GM12865 (cell line): ENCODE measurements at regions not wholly inside any gene's neighbourhood (a gene's known extent, or its start where the extent isn't known, plus 50 kb on each side); places are given as distances from the start of the nearest gene placed in this dataset.

ENCODE experiments used
- DNase-seq: peaks from one replicate; pipeline ENCODE4 v3.0.0; 2010; ENCODE audit warnings: low read depth
- H3K4me3 ChIP-seq: 2 replicates; pipeline ENCODE4 v1.5.1; 2011; ENCODE audit warnings: mild to moderate bottlenecking, low read depth, low read length, control low read depth
- TF ChIP-seq, protein P1 (sequence below): IDR thresholded peaks from 2 replicates; pipeline ENCODE4 v1.5.1; 2011; ENCODE audit warnings: low read length, control low read depth, low read depth, inconsistent platforms; ENCODE audit not compliant: insufficient read depth; ENCODE audit errors: missing control alignments

DNA sequence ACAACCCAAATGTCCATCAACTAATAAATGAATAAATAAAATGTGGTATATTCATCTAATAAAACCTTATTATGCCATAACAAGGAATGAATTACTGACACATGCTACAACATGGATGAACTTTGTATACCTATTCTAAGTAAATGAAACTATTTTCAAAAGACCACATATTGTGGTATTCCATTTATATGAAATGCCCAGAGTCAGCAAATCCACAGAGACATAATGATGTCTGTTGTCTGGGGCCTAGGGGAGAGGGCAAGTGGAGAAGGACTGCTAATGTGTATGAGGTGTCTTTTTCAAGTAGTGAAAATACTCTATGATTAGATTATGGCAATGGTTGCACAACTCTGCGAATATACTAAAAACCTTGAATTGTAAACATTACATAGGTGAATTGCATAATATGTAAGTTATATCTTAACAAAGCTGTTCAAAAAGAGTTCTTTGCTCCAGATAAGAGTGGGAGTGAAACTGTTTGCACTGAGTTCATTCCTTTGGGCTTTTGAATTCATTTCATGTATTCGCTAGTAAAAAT is 464.2 kb downstream of the NUF2 start:
- TF ChIP-seq, protein P1, sequence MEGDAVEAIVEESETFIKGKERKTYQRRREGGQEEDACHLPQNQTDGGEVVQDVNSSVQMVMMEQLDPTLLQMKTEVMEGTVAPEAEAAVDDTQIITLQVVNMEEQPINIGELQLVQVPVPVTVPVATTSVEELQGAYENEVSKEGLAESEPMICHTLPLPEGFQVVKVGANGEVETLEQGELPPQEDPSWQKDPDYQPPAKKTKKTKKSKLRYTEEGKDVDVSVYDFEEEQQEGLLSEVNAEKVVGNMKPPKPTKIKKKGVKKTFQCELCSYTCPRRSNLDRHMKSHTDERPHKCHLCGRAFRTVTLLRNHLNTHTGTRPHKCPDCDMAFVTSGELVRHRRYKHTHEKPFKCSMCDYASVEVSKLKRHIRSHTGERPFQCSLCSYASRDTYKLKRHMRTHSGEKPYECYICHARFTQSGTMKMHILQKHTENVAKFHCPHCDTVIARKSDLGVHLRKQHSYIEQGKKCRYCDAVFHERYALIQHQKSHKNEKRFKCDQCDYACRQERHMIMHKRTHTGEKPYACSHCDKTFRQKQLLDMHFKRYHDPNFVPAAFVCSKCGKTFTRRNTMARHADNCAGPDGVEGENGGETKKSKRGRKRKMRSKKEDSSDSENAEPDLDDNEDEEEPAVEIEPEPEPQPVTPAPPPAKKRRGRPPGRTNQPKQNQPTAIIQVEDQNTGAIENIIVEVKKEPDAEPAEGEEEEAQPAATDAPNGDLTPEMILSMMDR: no peak
- no peak for DNase-seq
- H3K4me3 ChIP-seq: no peak overlapping the region

DNA sequence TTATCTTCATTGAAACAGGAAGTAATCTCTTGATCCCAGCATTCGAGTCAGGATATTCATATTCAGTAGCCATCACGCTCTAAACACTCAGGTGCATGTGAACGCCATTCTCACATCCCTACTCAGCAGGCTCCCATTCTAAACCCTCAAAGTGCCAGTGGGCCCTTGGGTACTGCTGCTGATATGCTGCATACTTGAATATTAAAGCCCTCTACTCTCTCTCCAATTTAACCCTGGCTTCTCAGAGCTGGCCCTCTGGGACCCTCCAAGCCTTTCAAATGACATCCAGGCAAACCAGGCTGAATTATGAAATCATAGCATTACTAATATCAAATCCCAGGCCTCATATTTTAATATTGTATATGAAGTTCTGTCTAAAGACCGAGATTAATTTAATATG is 468.2 kb downstream of the NUF2 start:
- no peak overlapping the region for H3K4me3 ChIP-seq
- TF ChIP-seq, protein P1: no peak
- no peak for DNase-seq

- no peak for DNase-seq
- no peak overlapping the region for H3K4me3 ChIP-seq
- TF ChIP-seq, protein P1: no peak
Measured at GRCh38 chr1:163794551-163794950, 472.8 kb downstream of the NUF2 start.

DNA sequence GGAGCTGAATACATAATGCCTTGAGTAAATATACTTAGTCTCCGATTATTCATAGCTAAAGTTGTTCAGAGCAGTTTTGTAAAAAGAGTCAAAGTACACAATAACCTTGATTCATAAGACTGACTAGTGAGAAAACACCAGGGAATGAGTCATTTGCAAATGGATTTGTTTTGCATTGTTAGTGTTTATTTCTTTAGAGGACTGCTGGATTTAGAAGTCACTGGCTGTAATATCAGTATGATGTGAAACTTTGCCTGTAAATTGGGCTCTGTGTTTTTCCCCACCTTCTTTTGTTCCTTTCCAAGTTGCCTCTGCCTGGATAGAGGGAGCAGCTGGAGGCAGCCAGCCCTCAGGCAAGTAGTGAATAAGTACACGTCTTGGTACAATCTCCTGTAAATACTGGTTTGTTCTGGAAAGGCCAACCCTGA is 474.7 kb downstream of the NUF2 start:
- H3K4me3 ChIP-seq: no peak overlapping the region
- TF ChIP-seq, protein P1: no peak
- no peak for DNase-seq

- no peak overlapping the region for H3K4me3 ChIP-seq
- DNase-seq: no peak
- TF ChIP-seq, protein P1: no peak
Measured at GRCh38 chr1:163797816-163798215, 476.1 kb downstream of the NUF2 start.

DNA sequence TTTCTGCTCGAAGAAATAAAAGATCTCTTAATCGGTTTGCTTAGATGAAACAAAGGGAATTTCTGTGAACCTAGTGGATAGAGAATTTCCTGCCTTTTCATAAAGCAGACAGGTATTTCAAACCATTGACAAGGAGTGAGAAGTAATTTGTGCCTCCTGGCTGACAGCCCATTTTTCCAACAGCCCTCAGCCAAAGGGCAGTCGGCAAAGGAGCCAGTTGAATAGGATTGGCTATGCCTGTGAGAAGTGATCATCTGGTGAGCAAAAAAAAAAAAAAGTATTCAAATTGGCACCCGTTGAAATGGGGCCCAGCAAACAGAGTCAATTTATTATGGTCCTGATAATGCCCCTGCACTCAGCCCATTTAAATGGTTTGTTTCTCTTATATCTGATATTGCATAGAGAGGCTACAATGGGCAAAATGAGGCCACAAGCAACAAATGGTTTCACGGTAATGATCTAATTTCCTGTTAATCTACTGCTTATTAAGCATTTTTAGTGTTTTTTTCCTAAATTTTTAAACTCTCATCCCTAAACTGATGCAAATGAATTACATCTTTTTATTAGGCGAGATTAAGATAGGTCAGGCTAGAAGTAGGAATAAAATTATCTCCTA is 477.5 kb downstream of the NUF2 start:
- H3K4me3 ChIP-seq: no peak overlapping the region
- TF ChIP-seq, protein P1: no peak
- no peak for DNase-seq

- no peak for DNase-seq
- no peak overlapping the region for H3K4me3 ChIP-seq
- TF ChIP-seq, protein P1: no peak
Measured at GRCh38 chr1:163807331-163808049, 485.7 kb downstream of the NUF2 start.
